Ishikawa (cell line): ENCODE measurements at regions not wholly inside any gene's neighbourhood (a gene's known extent, or its start where the extent isn't known, plus 50 kb on each side); places are given as distances from the start of the nearest gene placed in this dataset.

Experiments used
- CEBPB ChIP-seq: IDR thresholded peaks from 2 replicates; pipeline ENCODE4 v1.6.1; 2012
- EP300 ChIP-seq: IDR thresholded peaks from 2 replicates; pipeline ENCODE4 v1.6.1; 2012; ENCODE audit warnings: borderline replicate concordance
- FOXM1 ChIP-seq: IDR thresholded peaks from 2 replicates; pipeline ENCODE4 v1.6.1; 2012; ENCODE audit warnings: low read depth, borderline replicate concordance
- NFIC ChIP-seq: IDR thresholded peaks from 2 replicates; pipeline ENCODE4 v1.6.1; 2012
- TAF1 ChIP-seq: IDR thresholded peaks from 2 replicates; pipeline ENCODE4 v1.6.1; 2012; ENCODE audit warnings: low read depth, mild to moderate bottlenecking
- TCF12 ChIP-seq: IDR thresholded peaks from 2 replicates; pipeline ENCODE4 v1.6.1; 2012; ENCODE audit warnings: low read depth
- TEAD4 ChIP-seq: IDR thresholded peaks from 2 replicates; pipeline ENCODE4 v1.6.1; 2012
- YY1 ChIP-seq: IDR thresholded peaks from 2 replicates; pipeline ENCODE4 v1.6.1; 2012; ENCODE audit warnings: low read depth
- TF ChIP-seq, protein P1 (sequence below): IDR thresholded peaks from 2 replicates; pipeline ENCODE4 v1.6.1; 2012; ENCODE audit warnings: low read depth, mild to moderate bottlenecking
- TF ChIP-seq, protein P2 (sequence below): IDR thresholded peaks from 2 replicates; pipeline ENCODE4 v1.6.1; 2012

DNA sequence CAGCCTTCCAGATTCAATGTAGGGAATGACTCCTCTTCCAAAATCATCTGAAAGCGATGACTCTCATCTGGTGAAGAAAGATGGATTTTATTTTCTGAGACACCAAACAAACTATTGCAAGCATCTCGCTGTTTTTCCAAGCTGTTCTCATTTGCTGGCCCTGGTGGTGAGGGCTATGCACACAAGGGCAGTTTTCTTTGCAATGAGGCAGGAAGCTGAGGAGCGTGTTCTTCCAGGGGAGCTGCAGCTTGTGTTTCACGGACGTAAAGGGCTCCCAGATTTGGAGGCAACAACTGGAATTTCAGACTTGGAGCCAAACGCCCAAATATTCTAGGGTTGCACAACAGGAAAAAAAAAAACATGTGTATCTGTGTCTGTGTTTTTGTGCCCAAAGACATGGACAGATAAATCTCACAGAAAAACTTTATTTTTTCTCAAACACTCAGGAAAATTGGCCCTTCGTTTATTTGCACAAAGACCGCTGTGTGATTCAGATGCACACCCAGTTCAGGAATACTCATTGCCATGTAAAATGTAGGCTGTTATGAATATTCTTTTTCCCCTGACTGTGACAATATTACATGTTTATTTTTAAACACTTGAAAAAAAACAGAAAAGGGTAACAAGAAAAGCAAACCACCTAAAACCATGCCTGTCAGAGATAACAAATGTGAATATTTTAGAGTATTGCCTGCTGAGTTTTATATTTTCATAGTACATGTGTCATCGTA lies 151.3 kb downstream of the GAS1 start:
- no peak for TF ChIP-seq FOXM1
- no peak for TF ChIP-seq TEAD4
- TF ChIP-seq CEBPB, result no peak
- TF ChIP-seq, protein P1, sequence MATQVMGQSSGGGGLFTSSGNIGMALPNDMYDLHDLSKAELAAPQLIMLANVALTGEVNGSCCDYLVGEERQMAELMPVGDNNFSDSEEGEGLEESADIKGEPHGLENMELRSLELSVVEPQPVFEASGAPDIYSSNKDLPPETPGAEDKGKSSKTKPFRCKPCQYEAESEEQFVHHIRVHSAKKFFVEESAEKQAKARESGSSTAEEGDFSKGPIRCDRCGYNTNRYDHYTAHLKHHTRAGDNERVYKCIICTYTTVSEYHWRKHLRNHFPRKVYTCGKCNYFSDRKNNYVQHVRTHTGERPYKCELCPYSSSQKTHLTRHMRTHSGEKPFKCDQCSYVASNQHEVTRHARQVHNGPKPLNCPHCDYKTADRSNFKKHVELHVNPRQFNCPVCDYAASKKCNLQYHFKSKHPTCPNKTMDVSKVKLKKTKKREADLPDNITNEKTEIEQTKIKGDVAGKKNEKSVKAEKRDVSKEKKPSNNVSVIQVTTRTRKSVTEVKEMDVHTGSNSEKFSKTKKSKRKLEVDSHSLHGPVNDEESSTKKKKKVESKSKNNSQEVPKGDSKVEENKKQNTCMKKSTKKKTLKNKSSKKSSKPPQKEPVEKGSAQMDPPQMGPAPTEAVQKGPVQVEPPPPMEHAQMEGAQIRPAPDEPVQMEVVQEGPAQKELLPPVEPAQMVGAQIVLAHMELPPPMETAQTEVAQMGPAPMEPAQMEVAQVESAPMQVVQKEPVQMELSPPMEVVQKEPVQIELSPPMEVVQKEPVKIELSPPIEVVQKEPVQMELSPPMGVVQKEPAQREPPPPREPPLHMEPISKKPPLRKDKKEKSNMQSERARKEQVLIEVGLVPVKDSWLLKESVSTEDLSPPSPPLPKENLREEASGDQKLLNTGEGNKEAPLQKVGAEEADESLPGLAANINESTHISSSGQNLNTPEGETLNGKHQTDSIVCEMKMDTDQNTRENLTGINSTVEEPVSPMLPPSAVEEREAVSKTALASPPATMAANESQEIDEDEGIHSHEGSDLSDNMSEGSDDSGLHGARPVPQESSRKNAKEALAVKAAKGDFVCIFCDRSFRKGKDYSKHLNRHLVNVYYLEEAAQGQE, result no peak
- TF ChIP-seq, protein P2, sequence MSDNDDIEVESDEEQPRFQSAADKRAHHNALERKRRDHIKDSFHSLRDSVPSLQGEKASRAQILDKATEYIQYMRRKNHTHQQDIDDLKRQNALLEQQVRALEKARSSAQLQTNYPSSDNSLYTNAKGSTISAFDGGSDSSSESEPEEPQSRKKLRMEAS, result no peak
- no peak for TF ChIP-seq TCF12
- no peak for TF ChIP-seq NFIC
- no peak for TF ChIP-seq YY1
- TF ChIP-seq TAF1, result no peak
- no peak for TF ChIP-seq EP300
